Kidney (tissue), 13 donors: ENCODE measurements at regions not wholly inside any gene's neighbourhood (a gene's known extent, or its start where the extent isn't known, plus 50 kb on each side); places are given as distances from the start of the nearest gene placed in this dataset.

Source experiments
- DNase-seq, 5 donors: peaks; one replicate each; pipeline ENCODE4 v3.0.0-alpha.2; 2013 to 2020
- FAIRE-seq: peaks from 2 replicates; lab custom pipeline; 2012; peaks lifted over from hg19 to GRCh38; lab: Jason Lieb, UNC
- H3K27ac ChIP-seq, 2 donors: one replicate each; pipeline ENCODE4 v1.7.0; 2013; ENCODE audit warnings: low read depth in 2 of 2, low read length in 2 of 2, inconsistent platforms in 1 of 2
- H3K27me3 ChIP-seq: one replicate; pipeline ENCODE4 v1.7.1; 2013; ENCODE audit warnings: low read length, inconsistent platforms; ENCODE audit not compliant: control insufficient read depth, insufficient read depth
- H3K36me3 ChIP-seq, 3 donors: one replicate each; pipeline versions ENCODE4 v1.7.0 to v1.7.1; 2013; ENCODE audit warnings: low read length in 3 of 3, control low read depth in 1 of 3, inconsistent platforms in 1 of 3; ENCODE audit not compliant: insufficient read depth in 3 of 3, control insufficient read depth in 2 of 3
- H3K4me1 ChIP-seq, 3 donors: one replicate each; pipeline versions ENCODE4 v1.7.0 to v1.7.1; 2013; ENCODE audit warnings: low read length in 3 of 3, inconsistent platforms in 1 of 3, low read depth in 1 of 3; ENCODE audit not compliant: control insufficient read depth in 2 of 3, insufficient read depth in 2 of 3
- H3K4me3 ChIP-seq, 3 donors: one replicate each; pipeline versions ENCODE4 v1.7.0 to v1.8.1; 2013; ENCODE audit warnings: low read length in 3 of 3, control low read depth in 1 of 3, inconsistent platforms in 1 of 3
- H3K9ac ChIP-seq, 3 donors: one replicate each; pipeline versions ENCODE4 v1.7.0 to v1.7.1; 2013; ENCODE audit warnings: low read length in 3 of 3, control low read depth in 1 of 3, inconsistent platforms in 1 of 3
- H3K9me3 ChIP-seq, 3 donors: one replicate each; pipeline versions ENCODE4 v1.7.0 to v1.7.1; 2013; ENCODE audit warnings: low read length in 3 of 3, control low read depth in 1 of 3, inconsistent platforms in 1 of 3; ENCODE audit not compliant: control insufficient read depth in 2 of 3, insufficient read depth in 1 of 3
- intact Hi-C: fragments of 100-400 bp; cut with DNase I; formaldehyde crosslinking; loops from one replicate; pipeline ENCODE4 v1.11.1; 2022
- TF ChIP-seq, protein P1 (sequence below): IDR thresholded peaks from 3 replicates; pipeline ENCODE4 v1.5.1; 2012; ENCODE audit warnings: mild to moderate bottlenecking, moderate library complexity, borderline replicate concordance; ENCODE audit not compliant: insufficient read depth; ENCODE audit errors: extremely low read depth
- donor health status: control.
- donor health status: control.
- donor health status: control.
- donor health status: control.
- donor health status: control.
- donor health status: DM: yes; HTN: yes; CAD: no.
- donor health status: Normal renal cell carcinoma (clear cell type).

DNA sequence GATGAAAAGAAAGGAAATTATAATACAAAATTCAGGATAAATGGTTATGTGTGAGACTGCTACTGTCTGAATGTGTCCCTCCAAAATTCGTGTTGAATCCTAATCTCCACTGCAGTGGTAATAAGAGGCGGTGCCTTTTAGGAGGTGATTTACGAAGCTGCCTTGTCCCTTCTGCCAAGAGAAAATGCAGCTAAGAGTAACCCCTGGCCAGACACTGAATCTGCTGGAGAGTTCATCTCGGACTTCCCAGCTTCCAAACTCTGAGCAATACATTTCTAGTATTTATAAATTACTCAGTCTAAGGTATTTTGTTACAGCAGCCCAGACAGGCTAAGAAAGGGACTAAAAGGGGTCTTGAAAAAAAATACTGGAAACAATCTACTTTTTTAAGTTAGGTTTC is 152.6 kb downstream of the KLF12 start:
- TF ChIP-seq, protein P1, sequence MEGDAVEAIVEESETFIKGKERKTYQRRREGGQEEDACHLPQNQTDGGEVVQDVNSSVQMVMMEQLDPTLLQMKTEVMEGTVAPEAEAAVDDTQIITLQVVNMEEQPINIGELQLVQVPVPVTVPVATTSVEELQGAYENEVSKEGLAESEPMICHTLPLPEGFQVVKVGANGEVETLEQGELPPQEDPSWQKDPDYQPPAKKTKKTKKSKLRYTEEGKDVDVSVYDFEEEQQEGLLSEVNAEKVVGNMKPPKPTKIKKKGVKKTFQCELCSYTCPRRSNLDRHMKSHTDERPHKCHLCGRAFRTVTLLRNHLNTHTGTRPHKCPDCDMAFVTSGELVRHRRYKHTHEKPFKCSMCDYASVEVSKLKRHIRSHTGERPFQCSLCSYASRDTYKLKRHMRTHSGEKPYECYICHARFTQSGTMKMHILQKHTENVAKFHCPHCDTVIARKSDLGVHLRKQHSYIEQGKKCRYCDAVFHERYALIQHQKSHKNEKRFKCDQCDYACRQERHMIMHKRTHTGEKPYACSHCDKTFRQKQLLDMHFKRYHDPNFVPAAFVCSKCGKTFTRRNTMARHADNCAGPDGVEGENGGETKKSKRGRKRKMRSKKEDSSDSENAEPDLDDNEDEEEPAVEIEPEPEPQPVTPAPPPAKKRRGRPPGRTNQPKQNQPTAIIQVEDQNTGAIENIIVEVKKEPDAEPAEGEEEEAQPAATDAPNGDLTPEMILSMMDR: no peak
- Histone ChIP-seq H3K4me1 (no peaks in the 10 kb centered on the region), H3K9ac (no peak overlapping the region), H3K4me3 (no peak overlapping the region), H3K9me3 (no peaks in the 10 kb centered on the region), H3K27me3 (no peaks in the 10 kb centered on the region), H3K36me3 (no peaks in the 10 kb centered on the region), H3K27ac (no peak overlapping the region)
- intact Hi-C loops: no loop called here
- FAIRE-seq: no peak
- peak in 3 of 5 donors; percentile 15 to 59 (median 40) for DNase-seq

DNA sequence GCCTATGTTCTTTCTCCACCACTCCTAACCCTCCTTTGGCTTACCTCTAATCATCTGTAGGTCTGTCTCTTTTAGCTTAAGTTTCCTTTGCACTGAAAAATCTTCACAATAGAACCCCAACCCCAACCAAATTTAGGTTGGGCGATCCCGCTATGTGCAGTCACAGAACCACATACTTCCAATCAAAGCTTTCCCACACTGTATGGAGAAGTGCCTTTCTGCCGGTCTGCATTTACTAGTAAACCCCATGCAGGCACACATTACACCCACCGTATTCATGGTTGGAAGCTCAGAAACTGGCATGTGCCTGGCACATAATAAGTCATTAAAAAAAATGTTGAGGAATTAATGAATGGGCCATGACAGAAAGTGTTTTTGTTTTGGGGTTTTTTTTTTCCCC is 158.4 kb downstream of the KLF12 start:
- Histone ChIP-seq H3K9ac (no peak overlapping the region), H3K27me3 (no peaks in the 10 kb centered on the region), H3K4me1 (no peaks in the 10 kb centered on the region), H3K4me3 (no peak overlapping the region), H3K36me3 (no peaks in the 10 kb centered on the region), H3K9me3 (no peaks in the 10 kb centered on the region), H3K27ac (no peak overlapping the region)
- intact Hi-C loops: no loop called here
- DNase-seq (no peak), FAIRE-seq (no peak)
- TF ChIP-seq, protein P1: no peak

DNA sequence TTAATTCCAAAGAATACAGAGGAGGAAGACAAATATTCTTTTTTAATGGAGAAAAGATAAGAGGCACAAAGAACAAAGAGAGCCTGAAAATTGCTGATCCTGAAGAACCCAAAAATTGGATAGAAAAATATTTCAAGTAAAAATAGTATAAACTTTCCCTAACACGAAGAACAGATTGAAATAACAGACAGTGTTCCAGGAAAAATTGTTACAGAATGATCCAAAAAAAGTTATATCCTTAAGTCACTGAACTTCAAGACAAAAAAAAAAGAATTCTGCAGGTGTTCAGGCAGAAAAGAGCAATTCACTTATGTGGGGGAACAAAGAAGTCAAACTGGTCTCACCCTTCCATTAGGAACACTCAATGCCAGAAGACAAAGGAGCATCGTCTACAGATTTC is 160.2 kb downstream of the KLF12 start:
- no peak overlapping the region for H3K27ac ChIP-seq
- intact Hi-C loops: no loop called here
- no peaks in the 10 kb centered on the region for H3K27me3 ChIP-seq
- no peaks in the 10 kb centered on the region for H3K9me3 ChIP-seq
- DNase-seq (no peak), FAIRE-seq (no peak)
- no peaks in the 10 kb centered on the region for H3K4me1 ChIP-seq
- no peak overlapping the region for H3K4me3 ChIP-seq
- TF ChIP-seq, protein P1: no peak
- no peak overlapping the region for H3K9ac ChIP-seq
- H3K36me3 ChIP-seq: no peaks in the 10 kb centered on the region

DNA sequence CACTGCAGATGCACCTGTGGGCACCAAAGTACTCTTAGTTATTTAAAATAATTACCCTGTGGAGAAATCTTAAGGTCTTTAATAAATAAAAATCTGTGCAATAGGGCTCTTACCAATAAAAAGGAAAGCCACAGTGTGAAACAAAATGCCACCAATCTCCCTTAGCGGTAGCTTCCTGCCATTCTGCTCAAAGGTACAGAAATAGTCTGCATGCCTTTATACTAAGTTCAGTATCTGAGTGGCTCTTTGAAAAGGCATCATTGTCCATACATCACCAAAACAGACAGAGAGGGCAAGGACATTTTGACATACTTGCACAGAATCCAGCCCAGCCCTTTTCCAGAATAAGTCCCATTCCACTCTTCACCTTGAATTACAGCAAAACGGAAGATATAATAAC is 161.0 kb downstream of the KLF12 start:
- TF ChIP-seq, protein P1: no peak
- Histone ChIP-seq H3K27ac (no peak overlapping the region), H3K9me3 (no peaks in the 10 kb centered on the region), H3K27me3 (no peaks in the 10 kb centered on the region), H3K36me3 (no peaks in the 10 kb centered on the region), H3K9ac (no peak overlapping the region), H3K4me1 (no peaks in the 10 kb centered on the region), H3K4me3 (no peak overlapping the region)
- no peak for FAIRE-seq
- intact Hi-C loops: no loop called here
- no peak for DNase-seq
